Neural cell (in vitro differentiated cells): ENCODE measurements at regions not wholly inside any gene's neighbourhood (a gene's known extent, or its start where the extent isn't known, plus 50 kb on each side); places are given as distances from the start of the nearest gene placed in this dataset.

Experiments
- EP300 ChIP-seq: fragments of 450-650 bp; conservative IDR thresholded peaks from 2 replicates; pipeline ENCODE4 v1.6.1; 2014; ENCODE audit warnings: antibody characterized with exemption, mild to moderate bottlenecking, moderate library complexity; ENCODE audit not compliant: poor library complexity, severe bottlenecking
- EZH2 ChIP-seq: fragments of 200-600, 300-800 bp; shearing (Covaris generic), sonication (generic); IDR thresholded peaks from 2 replicates; pipeline ENCODE4 v1.6.1; 2014; ENCODE audit warnings: antibody characterized with exemption, low read length, borderline replicate concordance, mild to moderate bottlenecking; ENCODE audit not compliant: insufficient read depth, poor library complexity, severe bottlenecking
- TF ChIP-seq, protein P1 (sequence below): fragments of 450-650 bp; IDR thresholded peaks from 2 replicates; pipeline ENCODE4 v1.5.1; 2014; ENCODE audit warnings: antibody characterized with exemption, mild to moderate bottlenecking, moderate library complexity; ENCODE audit not compliant: poor library complexity, severe bottlenecking

DNA sequence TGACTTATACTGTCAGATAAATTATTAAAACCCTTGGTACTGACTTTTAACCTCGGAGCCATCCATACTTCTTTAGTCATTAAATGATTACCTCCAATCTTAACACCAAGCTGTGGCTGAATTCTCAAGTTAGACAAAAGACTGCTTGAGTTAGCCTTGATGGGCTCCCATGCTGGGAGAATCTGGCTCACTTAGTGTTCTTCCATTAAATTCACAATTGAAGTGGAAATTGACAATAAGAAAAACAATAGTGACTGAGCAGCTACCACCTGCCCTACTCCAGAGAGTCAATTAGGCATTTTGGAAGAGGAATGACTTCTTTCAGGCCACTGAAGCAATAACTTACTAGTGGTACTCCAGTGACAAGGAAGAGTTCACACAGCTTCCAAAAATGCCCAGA, 503.0 kb upstream of the CPXCR1 start:
- TF ChIP-seq EP300 (no peak), EZH2 (no peak)
- TF ChIP-seq, protein P1, sequence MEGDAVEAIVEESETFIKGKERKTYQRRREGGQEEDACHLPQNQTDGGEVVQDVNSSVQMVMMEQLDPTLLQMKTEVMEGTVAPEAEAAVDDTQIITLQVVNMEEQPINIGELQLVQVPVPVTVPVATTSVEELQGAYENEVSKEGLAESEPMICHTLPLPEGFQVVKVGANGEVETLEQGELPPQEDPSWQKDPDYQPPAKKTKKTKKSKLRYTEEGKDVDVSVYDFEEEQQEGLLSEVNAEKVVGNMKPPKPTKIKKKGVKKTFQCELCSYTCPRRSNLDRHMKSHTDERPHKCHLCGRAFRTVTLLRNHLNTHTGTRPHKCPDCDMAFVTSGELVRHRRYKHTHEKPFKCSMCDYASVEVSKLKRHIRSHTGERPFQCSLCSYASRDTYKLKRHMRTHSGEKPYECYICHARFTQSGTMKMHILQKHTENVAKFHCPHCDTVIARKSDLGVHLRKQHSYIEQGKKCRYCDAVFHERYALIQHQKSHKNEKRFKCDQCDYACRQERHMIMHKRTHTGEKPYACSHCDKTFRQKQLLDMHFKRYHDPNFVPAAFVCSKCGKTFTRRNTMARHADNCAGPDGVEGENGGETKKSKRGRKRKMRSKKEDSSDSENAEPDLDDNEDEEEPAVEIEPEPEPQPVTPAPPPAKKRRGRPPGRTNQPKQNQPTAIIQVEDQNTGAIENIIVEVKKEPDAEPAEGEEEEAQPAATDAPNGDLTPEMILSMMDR = no peak
